Stimulated activated CD4-positive, alpha-beta T cell treated with anti-CD3 and anti-CD28 coated beads, Interleukin-4, amount 100 ng/mL, for 48 hours (primary cell): ENCODE measurements at regions not wholly inside any gene's neighbourhood (a gene's known extent, or its start where the extent isn't known, plus 50 kb on each side); places are given as distances from the start of the nearest gene placed in this dataset.

ENCODE experiments used
- DNase-seq, 2 donors: peaks; one replicate each; pipeline ENCODE4 v3.0.0-alpha.2; 2020; ENCODE audit warnings: low read depth in 2 of 2

DNA sequence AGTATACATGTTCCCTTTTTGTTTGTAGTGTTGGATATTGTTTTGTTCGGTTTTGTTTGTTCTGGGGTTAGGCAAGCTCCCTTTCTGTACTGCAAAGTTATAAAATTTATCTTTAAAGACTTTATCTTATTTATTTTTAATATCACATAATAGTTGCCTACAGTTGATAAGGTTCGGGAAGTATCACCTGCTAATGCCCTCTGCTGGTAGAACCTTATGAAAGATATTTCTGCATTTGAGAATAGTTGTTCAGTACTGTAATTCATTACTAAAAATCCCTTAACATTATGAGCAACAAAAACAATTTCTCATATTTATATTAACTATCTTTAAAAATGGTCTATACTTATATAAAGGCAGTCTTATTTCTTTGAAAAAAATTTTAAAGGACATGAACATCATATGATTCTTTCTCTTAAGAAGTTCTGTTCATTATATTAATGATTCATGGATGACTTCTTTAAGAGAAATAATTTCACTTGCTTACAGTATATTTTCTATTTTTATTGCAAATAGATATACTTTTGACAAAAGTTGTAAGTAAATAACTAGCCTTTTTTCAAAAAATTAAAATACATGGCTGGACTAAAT is 1126.8 kb downstream of the SI start:
- DNase-seq = no peak

DNA sequence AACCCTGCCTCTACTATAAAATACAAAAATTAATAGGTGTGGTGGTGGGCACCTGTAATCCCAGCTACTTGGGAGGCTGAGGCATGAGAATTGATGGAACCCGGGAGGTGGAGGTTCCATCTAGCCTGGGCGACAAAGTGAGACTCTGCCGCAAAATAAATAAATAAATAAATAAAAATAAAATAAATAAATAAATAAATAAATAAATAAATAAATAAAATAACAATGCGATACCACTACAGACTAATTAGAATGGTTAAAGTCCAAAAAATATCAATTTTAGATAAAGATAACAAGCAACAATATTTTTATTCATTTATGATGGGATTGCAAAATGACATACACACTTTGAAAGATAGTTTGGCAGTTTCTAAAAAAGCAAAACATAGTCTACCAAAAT is 1131.5 kb downstream of the SI start:
- no peak for DNase-seq

DNA sequence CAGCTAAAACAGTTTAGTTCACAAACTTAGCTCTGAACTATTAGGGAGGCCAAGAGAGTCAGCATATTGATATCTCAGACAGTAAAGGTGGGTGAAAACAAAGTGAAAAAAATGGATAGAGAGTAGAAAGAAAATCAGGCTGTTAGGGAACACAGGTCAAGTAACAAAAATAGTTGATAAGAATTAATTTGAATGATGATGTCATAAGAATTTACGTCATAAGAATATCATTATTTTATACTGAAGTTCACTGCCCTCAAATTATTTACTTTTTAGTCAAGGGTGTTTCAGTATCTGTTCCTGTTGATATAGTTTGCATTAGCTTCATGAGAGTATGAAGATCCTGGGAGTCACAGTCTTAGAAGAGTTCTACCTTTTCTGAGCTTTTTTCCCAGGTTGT is 1134.6 kb downstream of the SI start:
- no peak for DNase-seq

GRCh38 chr3:163939926-163940325 is 1138.4 kb downstream of the SI start:
- DNase-seq = no peak

GRCh38 chr3:163936543-163936942 is 1141.8 kb downstream of the SI start:
- DNase-seq = no peak

- DNase-seq = no peak
Observed at GRCh38 chr3:163935411-163935810, 1142.9 kb downstream of the SI start.

- no peak for DNase-seq
Observed at GRCh38 chr3:163929069-163929652, 1149.1 kb downstream of the SI start.

GRCh38 chr3:163927521-163927920 is 1150.8 kb downstream of the SI start:
- DNase-seq = no peak

DNA sequence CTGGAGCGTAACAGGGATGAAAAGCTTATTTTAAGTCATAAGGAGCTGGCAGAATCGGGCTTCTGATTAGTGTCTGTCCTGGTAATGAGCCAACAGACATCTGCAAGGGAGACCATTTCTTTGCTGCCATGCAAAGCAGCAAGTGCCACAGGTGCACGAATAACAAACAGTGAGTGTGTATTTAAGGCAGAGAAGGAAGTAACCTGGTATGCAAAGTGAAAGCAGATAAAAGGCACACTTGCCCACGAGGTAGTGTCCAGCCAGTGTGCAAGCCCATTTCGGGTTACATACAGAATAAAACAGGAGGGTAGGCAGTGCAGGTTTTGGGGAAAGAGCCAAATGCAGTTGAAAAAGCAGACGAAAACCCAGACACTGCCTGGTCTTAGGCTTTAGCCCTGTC is 1153.7 kb downstream of the SI start:
- DNase-seq = no peak

GRCh38 chr3:163919154-163919553 is 1159.1 kb downstream of the SI start:
- DNase-seq = no peak

GRCh38 chr3:163916596-163917560 is 1161.4 kb downstream of the SI start:
- DNase-seq = no peak

DNA sequence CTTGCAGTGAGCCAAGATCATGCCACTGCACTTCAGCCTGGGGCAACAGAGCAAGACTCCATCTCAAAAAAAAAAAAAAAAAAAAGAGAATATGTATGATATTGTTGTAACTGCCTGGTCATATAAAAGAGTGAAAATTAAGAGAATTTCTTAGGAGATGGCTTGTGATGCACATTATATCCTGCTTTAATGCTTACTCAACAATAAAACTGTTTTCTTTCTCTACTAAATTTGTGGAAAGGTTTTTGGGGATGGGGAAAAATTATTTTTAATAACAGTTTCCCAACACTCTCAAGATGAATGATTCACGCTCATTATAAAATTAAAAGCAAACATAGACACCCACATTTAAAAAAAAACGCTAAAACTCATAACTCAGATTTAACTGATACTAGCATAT is 1163.0 kb downstream of the SI start:
- no peak for DNase-seq

DNA sequence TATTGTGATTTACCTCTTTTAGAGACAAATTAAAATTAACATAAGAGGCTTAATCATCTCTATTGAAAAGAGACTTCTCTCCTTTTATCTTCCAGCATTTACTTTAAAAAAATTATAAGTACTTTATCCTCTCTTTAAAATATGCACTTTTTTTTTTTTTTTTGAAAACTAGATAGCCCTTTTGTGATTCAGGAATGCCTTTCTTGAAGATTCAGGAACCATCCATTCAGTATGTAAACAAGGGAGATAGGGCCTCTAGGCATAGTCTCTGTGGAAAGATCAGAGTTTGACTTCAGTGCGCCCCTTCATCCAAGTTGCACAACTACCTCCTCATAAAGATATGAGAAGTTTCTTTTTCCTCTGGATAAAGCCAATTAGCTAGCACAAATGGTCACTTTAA is 1163.7 kb downstream of the SI start:
- DNase-seq = no peak

DNA sequence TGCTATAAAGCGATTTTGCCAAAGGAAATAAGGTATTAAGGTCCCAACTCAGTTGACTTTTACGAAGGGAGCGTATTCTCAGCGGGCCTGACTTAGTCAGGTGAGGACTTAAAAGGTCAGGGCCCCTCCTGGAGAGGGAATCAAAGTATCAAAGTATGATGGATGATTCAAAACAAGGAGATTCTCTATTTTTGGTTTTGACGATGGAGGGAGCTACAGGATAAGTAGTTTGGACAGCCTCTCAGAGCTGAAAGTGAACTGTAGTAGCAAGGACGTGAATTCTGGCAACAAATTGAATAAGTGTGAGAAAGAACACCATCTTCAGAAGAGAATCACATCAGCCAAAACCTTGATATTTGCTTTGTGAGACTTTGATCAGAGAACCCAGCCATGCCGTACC is 1186.5 kb downstream of the SI start:
- DNase-seq = no peak

GRCh38 chr3:163890661-163891060 is 1187.6 kb downstream of the SI start:
- no peak for DNase-seq

DNA sequence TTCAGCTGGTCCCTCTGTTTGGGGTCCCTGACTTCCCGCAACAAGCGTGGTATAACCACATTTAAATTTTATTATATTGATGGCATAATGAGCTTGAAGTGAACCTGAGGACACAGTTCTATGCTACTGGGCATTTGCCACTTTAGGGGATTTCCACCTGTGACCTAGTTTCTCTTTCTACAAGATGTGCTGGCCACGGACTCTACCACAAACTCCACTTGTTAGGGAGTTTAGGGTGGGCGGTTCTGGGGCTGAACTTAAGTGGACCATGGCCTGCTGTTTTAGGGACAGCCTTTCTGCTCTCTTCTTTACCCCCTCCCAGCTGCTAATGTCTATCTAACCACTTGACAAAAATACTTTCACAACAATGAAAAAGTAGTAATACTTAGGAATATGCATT is 1199.1 kb downstream of the SI start:
- DNase-seq = no peak

GRCh38 chr3:163878396-163878795 is 1199.9 kb downstream of the SI start:
- DNase-seq = no peak

GRCh38 chr3:163877805-163878204 is 1200.5 kb downstream of the SI start:
- no peak for DNase-seq

DNA sequence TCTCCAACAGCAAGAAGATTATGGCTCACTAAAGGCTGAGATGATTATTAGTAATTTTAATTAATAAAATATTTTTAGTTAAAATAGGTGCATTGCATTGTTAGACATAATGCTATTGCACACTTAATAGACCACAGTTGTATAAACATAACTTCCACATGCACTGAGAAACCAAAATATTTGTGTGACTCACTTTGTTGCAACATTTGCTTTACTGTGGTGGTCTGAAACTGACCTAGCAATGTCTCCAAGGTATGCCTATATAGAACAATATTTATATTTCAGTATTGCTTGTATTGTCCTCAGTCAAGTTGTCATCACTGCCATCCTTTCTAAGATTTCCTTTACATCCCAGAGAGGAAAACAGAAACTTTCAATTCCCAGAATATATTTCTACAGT is 1215.2 kb downstream of the SI start:
- no peak for DNase-seq

- DNase-seq = no peak
Observed at GRCh38 chr3:163852233-163852632, 1226.1 kb downstream of the SI start.

- no peak for DNase-seq
Observed at GRCh38 chr3:163838769-163839168, 1239.5 kb downstream of the SI start.

DNA sequence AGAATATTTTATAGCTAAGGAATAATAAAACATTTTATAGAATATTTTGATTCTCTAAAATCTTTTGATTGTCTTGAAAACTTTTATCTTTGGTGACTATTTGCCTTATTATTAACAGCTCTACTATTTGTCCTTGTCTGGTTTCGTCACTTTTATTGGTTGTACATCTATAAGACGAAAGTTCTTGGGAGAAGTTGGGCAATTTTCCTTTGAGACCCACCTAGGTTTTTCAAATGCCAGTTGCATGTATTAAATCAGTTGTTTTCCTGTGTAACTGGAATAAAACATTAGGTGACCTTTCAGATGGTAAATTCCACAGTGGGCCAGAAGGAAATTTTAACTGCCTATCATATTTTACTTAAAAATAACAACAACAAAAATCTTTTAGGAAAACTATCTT is 1245.7 kb downstream of the SI start:
- no peak for DNase-seq

- no peak for DNase-seq
Observed at GRCh38 chr3:163821841-163822240, 1256.5 kb downstream of the SI start.
